ENCODE measurements at regions not wholly inside any gene's neighbourhood (a gene's known extent, or its start where the extent isn't known, plus 50 kb on each side); places are given as distances from the start of the nearest gene placed in this dataset.
"Not testable (repeated sequence)": the region's sequence is repeated elsewhere in the genome, so short reads cannot be mapped to it uniquely, and the experiment has no call there.

DNA sequence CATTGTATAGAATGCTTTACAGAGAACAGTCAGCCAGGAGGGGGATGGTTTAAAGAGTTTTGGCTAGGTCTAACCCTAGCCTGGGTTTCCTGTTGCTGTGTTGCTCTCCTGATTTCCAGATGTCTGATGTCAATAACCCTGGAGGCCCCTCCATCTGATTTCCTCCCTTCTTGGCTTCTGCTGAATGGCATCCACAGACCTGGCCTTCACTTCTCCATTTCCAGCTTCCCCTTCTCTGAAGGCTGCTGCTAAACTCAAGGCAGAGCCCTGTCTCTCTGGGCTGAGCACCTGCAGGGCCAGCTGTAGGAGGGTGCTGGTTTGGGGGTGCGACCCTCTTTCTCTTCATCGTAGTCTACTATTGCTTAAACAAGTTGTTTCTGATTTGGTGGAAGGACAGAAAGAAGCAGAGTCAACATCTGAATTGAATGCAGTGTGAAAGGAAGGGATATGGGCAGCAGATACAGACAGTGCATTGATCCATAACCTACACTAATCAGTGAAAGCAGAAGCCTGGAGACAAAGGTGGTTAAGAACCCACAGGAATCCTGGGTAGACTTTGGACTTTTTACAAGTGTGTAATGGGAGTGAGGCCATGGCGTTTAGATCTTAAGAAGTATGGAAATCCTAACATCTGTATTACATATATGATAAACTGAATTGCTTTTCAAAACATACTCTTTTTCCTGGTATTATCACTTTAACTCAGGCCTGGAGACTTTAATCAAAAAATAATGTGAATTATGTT lies 153.6 kb downstream of the HRH4 start:
- no peak overlapping the region for H3K4me3 ChIP-seq (replicated peaks; ENCODE audit: low read depth, low read length)
- DNase-seq (ENCODE audit: low read depth) = no peak
- TF ChIP-seq, protein P1, sequence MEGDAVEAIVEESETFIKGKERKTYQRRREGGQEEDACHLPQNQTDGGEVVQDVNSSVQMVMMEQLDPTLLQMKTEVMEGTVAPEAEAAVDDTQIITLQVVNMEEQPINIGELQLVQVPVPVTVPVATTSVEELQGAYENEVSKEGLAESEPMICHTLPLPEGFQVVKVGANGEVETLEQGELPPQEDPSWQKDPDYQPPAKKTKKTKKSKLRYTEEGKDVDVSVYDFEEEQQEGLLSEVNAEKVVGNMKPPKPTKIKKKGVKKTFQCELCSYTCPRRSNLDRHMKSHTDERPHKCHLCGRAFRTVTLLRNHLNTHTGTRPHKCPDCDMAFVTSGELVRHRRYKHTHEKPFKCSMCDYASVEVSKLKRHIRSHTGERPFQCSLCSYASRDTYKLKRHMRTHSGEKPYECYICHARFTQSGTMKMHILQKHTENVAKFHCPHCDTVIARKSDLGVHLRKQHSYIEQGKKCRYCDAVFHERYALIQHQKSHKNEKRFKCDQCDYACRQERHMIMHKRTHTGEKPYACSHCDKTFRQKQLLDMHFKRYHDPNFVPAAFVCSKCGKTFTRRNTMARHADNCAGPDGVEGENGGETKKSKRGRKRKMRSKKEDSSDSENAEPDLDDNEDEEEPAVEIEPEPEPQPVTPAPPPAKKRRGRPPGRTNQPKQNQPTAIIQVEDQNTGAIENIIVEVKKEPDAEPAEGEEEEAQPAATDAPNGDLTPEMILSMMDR (IDR thresholded peaks at IDR 0.05; ENCODE audit: low read length, missing control alignments) = no peak

DNA sequence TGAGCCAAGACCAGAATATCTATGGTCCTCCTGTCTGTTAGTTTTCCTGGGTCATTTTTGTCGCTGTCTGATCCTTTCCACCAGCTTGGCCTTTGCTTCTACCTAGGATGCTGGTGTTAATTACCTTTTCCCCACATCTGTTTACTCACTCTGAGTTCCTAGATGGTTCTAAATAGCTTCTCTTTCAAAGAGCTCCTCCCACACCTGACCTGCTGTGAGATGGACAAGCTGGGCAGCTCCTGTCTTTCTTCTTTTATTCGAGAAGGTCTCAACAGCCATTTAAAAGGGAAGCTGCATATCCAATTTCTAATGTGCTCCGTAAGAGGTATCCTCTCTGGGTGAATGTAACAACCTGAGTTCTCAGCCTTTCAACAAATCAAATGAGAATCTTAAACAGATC lies 156.2 kb downstream of the HRH4 start:
- TF ChIP-seq, protein P1 (IDR thresholded peaks at IDR 0.05; ENCODE audit: low read length, missing control alignments) = no peak
- DNase-seq (ENCODE audit: low read depth) = no peak
- no peak overlapping the region for H3K4me3 ChIP-seq (replicated peaks; ENCODE audit: low read depth, low read length)

DNA sequence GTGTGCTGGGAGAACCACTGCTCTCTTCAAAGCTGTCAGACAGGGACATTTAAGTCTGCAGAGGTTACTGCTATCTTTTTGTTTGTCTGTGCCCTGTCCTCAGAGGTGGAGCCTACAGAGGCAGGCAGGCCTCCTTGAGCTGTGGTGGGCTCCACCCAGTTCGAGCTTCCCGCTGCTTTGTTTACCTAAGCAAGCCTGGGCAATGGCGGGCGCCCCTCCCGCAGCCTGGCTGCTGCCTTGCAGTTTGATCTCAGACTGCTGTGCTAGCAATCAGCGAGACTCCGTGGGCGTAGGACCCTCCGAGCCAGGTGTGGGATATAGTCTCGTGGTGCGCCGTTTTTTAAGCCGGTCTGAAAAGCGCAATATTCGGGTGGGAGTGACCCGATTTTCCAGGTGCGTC lies 164.0 kb downstream of the HRH4 start:
- not testable (repeated sequence) for DNase-seq (ENCODE audit: low read depth); H3K4me3 ChIP-seq (replicated peaks; ENCODE audit: low read depth, low read length)

DNA sequence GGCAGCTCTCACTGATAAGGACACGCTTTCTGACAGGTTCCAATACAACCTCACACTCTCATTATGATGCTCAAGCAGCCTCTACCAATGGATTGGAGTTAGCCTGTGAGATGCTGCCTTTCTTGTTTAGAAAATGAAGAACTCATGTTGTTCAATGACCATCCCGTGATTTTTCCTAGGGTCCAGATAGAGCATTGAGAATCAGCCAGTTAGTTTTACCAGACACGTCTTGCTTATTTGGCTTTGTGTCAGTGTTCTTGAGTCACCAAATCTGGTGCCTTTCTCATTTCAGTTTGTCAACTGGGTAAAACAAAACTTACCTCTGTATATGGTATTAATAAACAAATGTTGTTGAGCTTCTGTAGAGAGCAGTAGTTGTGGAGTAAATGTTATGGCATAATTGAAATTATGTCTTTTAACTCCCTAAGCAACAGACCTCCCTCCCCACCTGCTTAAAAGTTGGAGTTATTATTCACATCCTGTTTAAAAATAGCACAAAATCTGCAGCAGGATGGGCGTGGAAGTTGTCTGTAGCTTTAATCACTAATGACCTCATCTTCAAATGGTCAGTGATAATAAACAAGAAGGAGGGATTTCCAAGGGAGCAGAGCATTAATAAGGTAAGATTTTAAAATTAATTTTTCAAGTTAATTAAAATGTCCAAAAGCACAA lies 167.3 kb downstream of the HRH4 start:
- H3K4me3 ChIP-seq (replicated peaks; ENCODE audit: low read depth, low read length) = no peak overlapping the region
- TF ChIP-seq, protein P1 (IDR thresholded peaks at IDR 0.05; ENCODE audit: low read length, missing control alignments) = no peak
- no peak for DNase-seq (ENCODE audit: low read depth)

DNA sequence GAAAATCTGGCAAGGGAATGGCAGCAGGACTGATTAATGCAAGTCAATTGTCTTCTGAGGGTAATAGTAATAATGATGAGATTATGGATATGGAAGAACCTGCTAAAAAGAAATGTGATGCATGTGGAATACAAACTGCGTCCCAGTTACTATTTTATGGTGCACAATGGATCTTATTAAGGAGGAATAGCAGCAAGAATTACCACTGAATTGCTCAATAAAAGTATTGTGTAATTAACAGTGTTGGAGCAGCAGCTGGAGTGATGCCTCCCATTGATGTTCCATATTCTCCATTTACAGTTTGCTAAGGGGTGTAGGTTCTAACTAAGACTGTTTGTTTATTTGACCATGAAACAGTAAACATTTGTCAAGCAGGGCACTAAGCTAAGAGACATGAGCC lies 167.9 kb downstream of the HRH4 start:
- TF ChIP-seq, protein P1 (IDR thresholded peaks at IDR 0.05; ENCODE audit: low read length, missing control alignments) = no peak
- no peak overlapping the region for H3K4me3 ChIP-seq (replicated peaks; ENCODE audit: low read depth, low read length)
- DNase-seq (ENCODE audit: low read depth) = no peak

DNA sequence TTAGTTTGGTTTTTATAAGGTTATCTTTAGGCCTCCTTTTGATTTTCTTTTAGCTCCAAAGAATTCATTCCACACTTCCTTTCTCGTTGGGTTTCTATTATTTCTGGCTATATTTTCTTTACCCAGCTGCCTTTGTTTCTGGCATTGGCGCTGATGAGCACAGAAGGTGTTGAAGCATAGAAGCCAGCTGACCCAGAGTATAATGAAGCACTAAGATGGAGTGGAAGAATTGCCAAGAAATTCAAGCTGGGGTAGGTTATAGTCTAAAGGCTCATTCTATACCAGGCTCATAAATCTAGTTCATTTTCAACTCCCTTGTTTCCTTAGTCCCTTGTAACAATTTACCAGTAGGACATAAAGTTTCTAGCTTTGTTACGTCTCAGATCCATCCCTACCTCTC lies 169.5 kb downstream of the HRH4 start:
- no peak overlapping the region for H3K4me3 ChIP-seq (replicated peaks; ENCODE audit: low read depth, low read length)
- TF ChIP-seq, protein P1 (IDR thresholded peaks at IDR 0.05; ENCODE audit: low read length, missing control alignments) = no peak
- no peak for DNase-seq (ENCODE audit: low read depth)

DNA sequence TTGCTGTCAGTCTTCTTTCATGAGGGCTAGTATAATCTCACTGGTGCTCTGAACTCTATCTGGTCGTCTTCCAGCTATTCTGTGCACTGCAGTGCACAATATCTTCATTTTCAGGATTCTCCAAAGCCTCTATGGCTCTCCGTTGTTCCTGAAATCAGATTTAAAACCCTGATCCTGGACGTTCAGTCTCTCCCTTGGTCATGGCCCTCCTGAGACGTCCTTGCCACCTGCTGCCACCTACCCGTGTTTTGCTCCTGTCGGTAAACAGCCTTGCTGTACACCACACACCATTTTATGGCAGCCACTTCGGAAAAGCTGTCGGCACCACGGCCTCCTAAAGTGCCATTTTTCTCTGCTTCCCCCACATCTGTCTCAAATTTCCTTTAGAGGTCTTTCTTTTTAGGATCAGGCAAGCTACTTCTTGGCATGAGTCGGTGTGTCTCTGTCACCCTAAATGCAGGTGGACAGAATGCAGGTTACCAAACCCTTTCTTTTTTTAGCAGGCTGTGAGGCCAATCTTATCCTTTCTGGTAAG lies 170.0 kb downstream of the HRH4 start:
- no peak overlapping the region for H3K4me3 ChIP-seq (replicated peaks; ENCODE audit: low read depth, low read length)
- DNase-seq (ENCODE audit: low read depth) = no peak
- TF ChIP-seq, protein P1 (IDR thresholded peaks at IDR 0.05; ENCODE audit: low read length, missing control alignments) = no peak

Measured in fibroblast of pulmonary artery (primary cell).